Activated naive CD8-positive, alpha-beta T cell treated with anti-CD3 and anti-CD28 coated beads, Interleukin-2, amount 50 U/mL, for 16 hours (primary cell): ENCODE measurements at regions not wholly inside any gene's neighbourhood (a gene's known extent, or its start where the extent isn't known, plus 50 kb on each side); places are given as distances from the start of the nearest gene placed in this dataset.

Experiments
- DNase-seq: peaks from one replicate; pipeline ENCODE4 v3.0.0-alpha.2; 2020; ENCODE audit warnings: low read depth, low spot score

GRCh38 chr10:62740885-62741745 is 63.4 kb upstream of the ADO start:
- DNase-seq, result no peak

- no peak for DNase-seq
Observed at GRCh38 chr10:62741996-62742395, 62.5 kb upstream of the ADO start.

- no peak for DNase-seq
Observed at GRCh38 chr10:62742536-62743061, 61.9 kb upstream of the ADO start.

DNA sequence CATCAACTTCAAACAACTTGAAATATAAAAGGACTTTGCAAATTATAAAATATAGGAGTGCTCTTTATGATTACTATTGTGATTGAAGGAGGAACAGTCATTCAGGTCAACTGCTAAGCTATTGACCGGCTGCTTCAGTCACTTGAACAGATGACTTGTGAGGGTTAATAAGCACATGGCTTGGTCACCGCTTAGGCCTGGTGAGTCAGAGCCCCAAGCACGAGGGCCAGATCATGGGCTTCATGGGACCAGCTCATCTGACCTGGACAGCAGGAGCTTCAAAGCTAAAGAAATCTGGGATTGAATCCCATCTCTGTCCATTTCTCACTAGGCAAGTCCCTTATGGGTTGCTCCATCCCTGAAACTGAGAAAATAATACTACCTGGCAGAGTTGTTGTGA is 60.4 kb upstream of the ADO start:
- DNase-seq, result no peak

DNA sequence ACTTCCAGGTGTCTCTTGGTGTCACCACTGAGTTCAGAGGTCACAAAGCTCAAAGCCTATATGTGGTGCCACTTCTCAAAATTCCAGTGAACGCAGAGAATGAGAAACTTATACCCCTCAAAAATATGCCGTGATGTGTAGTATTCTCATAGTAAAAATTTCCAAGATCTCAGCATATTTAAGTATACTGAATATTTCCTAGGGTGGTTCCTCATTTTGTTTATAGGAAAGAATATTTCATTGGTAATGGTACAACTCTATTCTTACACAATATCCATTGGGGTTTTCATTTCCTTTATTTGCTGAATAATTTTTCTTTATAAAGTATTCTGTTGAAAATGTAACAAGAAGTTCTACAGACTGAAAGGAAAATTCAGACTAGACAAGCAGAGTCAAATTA is 58.9 kb upstream of the ADO start:
- no peak for DNase-seq

DNA sequence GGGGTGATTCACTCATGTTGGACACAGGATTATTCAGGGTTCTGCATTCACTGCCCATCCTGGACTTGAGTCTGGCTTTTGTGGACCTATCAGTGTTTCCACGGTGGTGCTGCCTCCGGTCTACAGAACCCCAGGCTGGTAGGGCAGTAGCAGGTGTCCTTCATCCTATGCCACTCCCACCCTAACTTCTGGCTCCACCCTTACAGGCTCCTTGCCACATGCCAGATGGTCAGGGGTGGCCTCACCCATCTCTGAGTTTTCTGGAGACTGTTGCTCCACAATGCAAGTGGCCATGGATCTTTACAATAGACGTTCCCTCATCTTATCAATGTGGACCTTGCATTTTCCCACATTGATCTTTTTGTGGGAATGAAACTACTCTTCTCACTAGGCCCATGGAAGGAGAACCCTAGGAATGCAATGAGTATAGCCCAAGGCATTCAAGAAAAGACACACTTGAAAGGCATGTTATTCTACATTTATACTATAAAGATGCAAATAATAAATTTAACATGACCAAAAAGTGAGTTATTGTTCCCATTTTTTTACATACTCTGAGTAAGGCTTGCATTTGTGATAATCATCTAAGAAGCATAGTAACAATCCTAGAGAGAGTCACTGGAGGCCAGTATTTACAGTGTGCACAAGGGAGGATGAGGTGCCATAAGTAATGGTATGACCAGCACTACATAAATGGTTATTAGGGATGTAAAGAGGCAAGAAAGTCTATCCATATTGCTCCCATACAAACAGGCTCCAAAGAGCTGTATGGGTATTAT is 57.4 kb upstream of the ADO start:
- no peak for DNase-seq

GRCh38 chr10:62748386-62748785 is 56.1 kb upstream of the ADO start:
- DNase-seq, result no peak

DNA sequence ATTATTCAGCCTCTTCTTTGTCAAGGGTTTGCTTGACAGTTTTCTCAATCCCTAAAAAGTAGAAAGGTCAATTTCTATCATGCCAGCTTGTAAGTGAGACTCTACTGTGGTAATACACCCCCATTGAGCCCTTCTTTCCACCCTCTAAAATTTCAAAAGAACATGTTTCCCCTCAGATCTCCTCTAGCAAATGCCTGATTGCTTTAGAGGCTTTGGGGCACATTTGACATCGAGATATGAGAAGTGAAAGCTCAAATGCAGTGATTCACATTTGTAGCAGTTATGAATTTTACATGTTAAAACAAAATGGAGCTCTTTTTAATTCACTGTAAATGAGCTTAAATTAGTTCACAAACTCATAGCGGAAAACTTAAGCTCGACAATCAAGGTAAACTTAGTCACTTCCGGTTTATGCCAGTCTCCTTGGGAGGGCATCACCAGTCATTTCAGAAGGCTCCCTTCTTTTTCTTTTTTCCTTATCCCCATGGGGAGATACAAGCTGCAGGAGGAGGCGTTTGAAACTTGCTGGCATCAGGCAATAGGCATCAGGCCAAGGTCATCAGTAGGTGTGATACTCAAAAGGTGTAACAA is 55.3 kb upstream of the ADO start:
- no peak for DNase-seq
